ENCODE measurements at regions not wholly inside any gene's neighbourhood (a gene's known extent, or its start where the extent isn't known, plus 50 kb on each side); places are given as distances from the start of the nearest gene placed in this dataset.

- no peak overlapping the region for H3K4me2 ChIP-seq (ENCODE audit: low read depth, low read length, poor library complexity, severe bottlenecking)
- no peaks in the 10 kb centered on the region for H3K36me3 ChIP-seq (ENCODE audit: insufficient read depth, low read length)
- no peaks in the 10 kb centered on the region for H3K4me1 ChIP-seq (ENCODE audit: low read length)
- H3K9me2 ChIP-seq (replicated peaks; ENCODE audit: insufficient read depth, low read length) = no peaks in the 10 kb centered on the region
- DNase-seq = no peak
- no peaks in the 10 kb centered on the region for H3K27me3 ChIP-seq (ENCODE audit: low read length)
- H3K27ac ChIP-seq (ENCODE audit: low read length) = no peak overlapping the region
- H3K4me3 ChIP-seq (ENCODE audit: low read length) = no peak overlapping the region
- no peaks in the 10 kb centered on the region; the same call in 1 of the 2 replicates for H3K9me3 ChIP-seq (ENCODE audit: low read length)
- no peak overlapping the region for H2AFZ ChIP-seq (ENCODE audit: low read length)
- no peaks in the 10 kb centered on the region for H4K20me1 ChIP-seq (ENCODE audit: insufficient read depth, low read depth, low read length)
- H3K9ac ChIP-seq (ENCODE audit: low read length) = no peak overlapping the region
- H3K79me2 ChIP-seq (ENCODE audit: low read length) = no peaks in the 10 kb centered on the region
Observed at GRCh38 chr17:12438813-12439586, 226.7 kb upstream of the MYOCD start.

DNA sequence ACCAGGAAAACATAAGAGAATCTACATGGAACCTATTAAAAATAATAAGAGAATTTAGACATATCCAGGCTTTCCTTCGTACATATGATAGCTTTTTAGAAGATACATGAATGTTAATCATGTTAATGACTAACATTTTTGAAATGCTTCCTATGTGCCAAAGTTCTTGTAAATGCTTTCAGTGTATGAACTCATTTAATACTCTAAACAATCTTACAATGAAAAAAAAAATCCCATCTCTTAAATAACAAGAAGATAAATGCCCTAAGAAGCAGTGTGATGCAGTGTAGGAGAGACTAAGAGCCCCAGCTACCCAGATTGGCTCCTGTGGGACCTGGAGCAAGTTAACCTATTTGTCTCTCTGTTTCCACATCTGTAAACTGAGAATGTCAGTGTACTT, 220.4 kb upstream of the MYOCD start:
- DNase-seq = no peak
- Histone ChIP-seq H2AFZ (ENCODE audit: low read length) (no peak overlapping the region), H3K9me3 (ENCODE audit: low read length) (no peaks in the 10 kb centered on the region; the same call in 1 of the 2 replicates), H3K27me3 (ENCODE audit: low read length) (no peaks in the 10 kb centered on the region; the same call in 1 of the 2 replicates), H3K4me2 (ENCODE audit: low read depth, low read length, poor library complexity, severe bottlenecking) (no peak overlapping the region), H3K36me3 (ENCODE audit: insufficient read depth, low read length) (no peaks in the 10 kb centered on the region), H3K9ac (ENCODE audit: low read length) (no peak overlapping the region), H3K27ac (ENCODE audit: low read length) (no peak overlapping the region), H3K9me2 (replicated peaks; ENCODE audit: insufficient read depth, low read length) (no peaks in the 10 kb centered on the region), H3K79me2 (ENCODE audit: low read length) (no peaks in the 10 kb centered on the region), H4K20me1 (ENCODE audit: insufficient read depth, low read depth, low read length) (no peaks in the 10 kb centered on the region), H3K4me3 (ENCODE audit: low read length) (no peak overlapping the region), H3K4me1 (ENCODE audit: low read length) (no peaks in the 10 kb centered on the region)

DNA sequence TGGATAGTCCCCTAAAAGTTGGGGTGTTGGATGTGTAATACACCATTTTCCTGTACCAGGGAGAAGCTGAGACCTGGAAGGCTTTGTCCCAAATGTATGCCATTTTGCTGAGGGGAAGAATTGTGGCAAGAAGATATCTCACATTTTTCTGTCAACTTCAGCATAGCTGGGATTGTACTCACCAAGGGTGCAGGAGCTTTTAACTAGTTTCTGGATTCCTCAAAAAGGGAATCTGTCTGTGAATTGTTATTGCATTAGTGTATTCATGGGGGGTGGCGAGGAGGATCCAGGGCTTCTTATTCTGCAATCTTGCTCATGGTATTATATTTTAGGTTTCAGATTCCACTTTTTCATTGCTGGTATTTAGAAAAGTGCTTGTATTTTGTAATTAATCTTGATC, 208.2 kb upstream of the MYOCD start:
- Histone ChIP-seq H3K4me2 (ENCODE audit: low read depth, low read length, poor library complexity, severe bottlenecking) (no peak overlapping the region), H3K4me1 (ENCODE audit: low read length) (no peaks in the 10 kb centered on the region), H2AFZ (ENCODE audit: low read length) (no peak overlapping the region), H3K27ac (ENCODE audit: low read length) (no peak overlapping the region), H3K27me3 (ENCODE audit: low read length) (no peaks in the 10 kb centered on the region), H3K9me3 (ENCODE audit: low read length) (peaks cover 6% of the 10 kb centered on the region; the same call in 1 of the 2 replicates), H3K36me3 (ENCODE audit: insufficient read depth, low read length) (no peaks in the 10 kb centered on the region), H3K79me2 (ENCODE audit: low read length) (no peaks in the 10 kb centered on the region), H3K9me2 (replicated peaks; ENCODE audit: insufficient read depth, low read length) (no peaks in the 10 kb centered on the region), H4K20me1 (ENCODE audit: insufficient read depth, low read depth, low read length) (no peaks in the 10 kb centered on the region), H3K9ac (ENCODE audit: low read length) (no peak overlapping the region), H3K4me3 (ENCODE audit: low read length) (no peak overlapping the region)
- no peak for DNase-seq

DNA sequence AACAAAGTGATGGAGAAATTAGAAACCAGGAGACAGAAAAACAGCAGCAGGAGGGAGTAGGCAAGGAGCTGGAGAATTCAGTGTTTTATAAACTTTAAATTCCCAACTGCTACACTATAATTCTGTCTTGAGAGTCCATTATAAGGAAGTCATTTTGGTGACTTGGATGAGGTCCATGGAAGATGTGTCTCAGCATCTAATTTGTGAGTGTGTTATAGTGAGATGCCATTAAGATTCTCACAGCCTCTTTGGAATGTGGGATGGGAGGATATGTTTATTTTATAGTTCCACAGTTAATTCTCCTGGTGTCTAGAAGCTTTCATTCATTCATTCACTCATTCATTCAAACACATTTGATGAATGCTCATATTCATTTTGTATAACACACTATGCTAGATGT, 206.0 kb upstream of the MYOCD start:
- Histone ChIP-seq H2AFZ (ENCODE audit: low read length) (no peak overlapping the region), H3K79me2 (ENCODE audit: low read length) (no peaks in the 10 kb centered on the region), H3K9ac (ENCODE audit: low read length) (no peak overlapping the region), H3K9me2 (replicated peaks; ENCODE audit: insufficient read depth, low read length) (no peaks in the 10 kb centered on the region), H3K4me3 (ENCODE audit: low read length) (no peak overlapping the region), H3K4me2 (ENCODE audit: low read depth, low read length, poor library complexity, severe bottlenecking) (no peak overlapping the region), H3K27ac (ENCODE audit: low read length) (no peak overlapping the region), H3K27me3 (ENCODE audit: low read length) (no peaks in the 10 kb centered on the region), H3K36me3 (ENCODE audit: insufficient read depth, low read length) (no peaks in the 10 kb centered on the region), H3K9me3 (ENCODE audit: low read length) (peaks cover 6% of the 10 kb centered on the region; the same call in 1 of the 2 replicates), H4K20me1 (ENCODE audit: insufficient read depth, low read depth, low read length) (no peaks in the 10 kb centered on the region), H3K4me1 (ENCODE audit: low read length) (no peaks in the 10 kb centered on the region)
- DNase-seq = no peak

GRCh38 chr17:12463102-12463501, 202.6 kb upstream of the MYOCD start:
- no peaks in the 10 kb centered on the region for H3K79me2 ChIP-seq (ENCODE audit: low read length)
- H3K9me2 ChIP-seq (replicated peaks; ENCODE audit: insufficient read depth, low read length) = no peaks in the 10 kb centered on the region
- no peaks in the 10 kb centered on the region for H3K9me3 ChIP-seq (ENCODE audit: low read length)
- H3K4me1 ChIP-seq (ENCODE audit: low read length) = no peaks in the 10 kb centered on the region
- H3K4me3 ChIP-seq (ENCODE audit: low read length) = no peak overlapping the region
- no peaks in the 10 kb centered on the region for H4K20me1 ChIP-seq (ENCODE audit: insufficient read depth, low read depth, low read length)
- no peak overlapping the region for H2AFZ ChIP-seq (ENCODE audit: low read length)
- H3K9ac ChIP-seq (ENCODE audit: low read length) = no peak overlapping the region
- DNase-seq = no peak
- H3K4me2 ChIP-seq (ENCODE audit: low read depth, low read length, poor library complexity, severe bottlenecking) = no peak overlapping the region
- H3K27ac ChIP-seq (ENCODE audit: low read length) = no peak overlapping the region
- H3K27me3 ChIP-seq (ENCODE audit: low read length) = no peaks in the 10 kb centered on the region
- H3K36me3 ChIP-seq (ENCODE audit: insufficient read depth, low read length) = no peaks in the 10 kb centered on the region

DNA sequence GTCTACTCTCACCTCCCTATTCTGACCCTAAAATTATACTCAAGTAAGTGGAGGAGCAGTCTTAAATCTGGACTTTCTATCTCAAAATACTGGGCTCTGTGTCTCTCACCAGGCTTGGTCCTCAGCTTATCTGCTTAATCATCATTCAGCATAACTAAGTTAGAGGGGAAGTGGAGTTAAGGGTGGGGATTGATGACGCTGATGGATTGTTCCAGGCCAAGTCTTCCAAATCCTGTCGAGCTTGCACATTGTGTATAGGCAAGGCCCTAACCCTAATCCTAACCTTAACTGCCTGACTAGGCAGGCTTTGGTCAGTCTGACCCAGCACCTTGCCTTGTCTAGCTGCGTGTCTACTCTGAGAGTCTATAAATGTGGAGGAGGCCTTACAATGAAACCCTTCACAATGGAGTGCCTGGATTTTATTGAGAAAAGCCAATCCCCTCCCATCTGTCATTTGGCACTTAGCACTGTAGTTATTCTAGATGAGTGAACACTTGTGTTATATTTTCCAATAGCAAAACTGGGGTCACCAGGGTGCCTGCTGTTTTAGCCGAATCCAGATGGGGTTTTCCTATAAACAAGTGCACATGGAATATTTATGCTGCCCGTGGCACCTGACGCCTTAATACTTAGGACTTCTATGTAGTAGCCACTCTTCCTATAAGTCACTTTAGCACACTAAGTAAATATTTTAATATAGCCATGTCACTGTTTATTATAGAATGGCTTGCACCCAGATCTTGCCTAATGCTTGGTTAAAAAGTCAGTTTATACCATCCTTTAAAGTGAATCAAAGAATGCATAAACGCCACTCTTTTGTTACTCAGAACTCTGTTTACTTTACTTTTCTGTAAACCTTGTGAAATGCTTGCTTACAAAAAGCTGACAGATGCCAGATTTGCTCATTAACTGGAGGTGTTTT, 193.2 kb upstream of the MYOCD start:
- no peaks in the 10 kb centered on the region for H3K27me3 ChIP-seq (ENCODE audit: low read length)

GRCh38 chr17:12478311-12478710, 187.4 kb upstream of the MYOCD start:
- no peak for DNase-seq
- Histone ChIP-seq H3K4me2 (ENCODE audit: low read depth, low read length, poor library complexity, severe bottlenecking) (no peak overlapping the region), H3K36me3 (ENCODE audit: insufficient read depth, low read length) (no peaks in the 10 kb centered on the region)

More for the DNA sequence above, 193.2 kb upstream of the MYOCD start:
- H2AFZ ChIP-seq (ENCODE audit: low read length) = no peak overlapping the region
- no peaks in the 10 kb centered on the region for H3K79me2 ChIP-seq (ENCODE audit: low read length)
- H3K27ac ChIP-seq (ENCODE audit: low read length) = no peak overlapping the region
- no peaks in the 10 kb centered on the region for H3K4me1 ChIP-seq (ENCODE audit: low read length)
- H3K9me3 ChIP-seq (ENCODE audit: low read length) = no peaks in the 10 kb centered on the region
- H3K9me2 ChIP-seq (replicated peaks; ENCODE audit: insufficient read depth, low read length) = no peaks in the 10 kb centered on the region
- H3K36me3 ChIP-seq (ENCODE audit: insufficient read depth, low read length) = no peaks in the 10 kb centered on the region
- no peak overlapping the region for H3K4me2 ChIP-seq (ENCODE audit: low read depth, low read length, poor library complexity, severe bottlenecking)
- H4K20me1 ChIP-seq (ENCODE audit: insufficient read depth, low read depth, low read length) = no peaks in the 10 kb centered on the region
- no peak overlapping the region for H3K9ac ChIP-seq (ENCODE audit: low read length)
- no peak for DNase-seq
- no peak overlapping the region for H3K4me3 ChIP-seq (ENCODE audit: low read length)

GRCh38 chr17:12485361-12485906, 180.3 kb upstream of the MYOCD start:
- no peak overlapping the region for H3K4me2 ChIP-seq (ENCODE audit: low read depth, low read length, poor library complexity, severe bottlenecking)
- no peak overlapping the region for H3K4me3 ChIP-seq (ENCODE audit: low read length)
- H3K27me3 ChIP-seq (ENCODE audit: low read length) = no peaks in the 10 kb centered on the region
- H3K9me3 ChIP-seq (ENCODE audit: low read length) = no peaks in the 10 kb centered on the region
- H2AFZ ChIP-seq (ENCODE audit: low read length) = no peak overlapping the region
- no peaks in the 10 kb centered on the region for H3K9me2 ChIP-seq (replicated peaks; ENCODE audit: insufficient read depth, low read length)
- H3K9ac ChIP-seq (ENCODE audit: low read length) = no peak overlapping the region
- no peak overlapping the region for H3K27ac ChIP-seq (ENCODE audit: low read length)
- no peaks in the 10 kb centered on the region for H4K20me1 ChIP-seq (ENCODE audit: insufficient read depth, low read depth, low read length)
- no peaks in the 10 kb centered on the region for H3K36me3 ChIP-seq (ENCODE audit: insufficient read depth, low read length)
- no peaks in the 10 kb centered on the region for H3K4me1 ChIP-seq (ENCODE audit: low read length)
- H3K79me2 ChIP-seq (ENCODE audit: low read length) = no peaks in the 10 kb centered on the region
- no peak for DNase-seq

More at GRCh38 chr17:12478311-12478710, 187.4 kb upstream of the MYOCD start:
- no peaks in the 10 kb centered on the region for H3K79me2 ChIP-seq (ENCODE audit: low read length)
- H3K27me3 ChIP-seq (ENCODE audit: low read length) = no peaks in the 10 kb centered on the region
- no peaks in the 10 kb centered on the region for H4K20me1 ChIP-seq (ENCODE audit: insufficient read depth, low read depth, low read length)
- H3K9ac ChIP-seq (ENCODE audit: low read length) = no peak overlapping the region
- no peak overlapping the region for H3K27ac ChIP-seq (ENCODE audit: low read length)
- no peaks in the 10 kb centered on the region for H3K4me1 ChIP-seq (ENCODE audit: low read length)
- no peak overlapping the region for H2AFZ ChIP-seq (ENCODE audit: low read length)
- H3K9me3 ChIP-seq (ENCODE audit: low read length) = no peaks in the 10 kb centered on the region
- H3K9me2 ChIP-seq (replicated peaks; ENCODE audit: insufficient read depth, low read length) = no peaks in the 10 kb centered on the region
- H3K4me3 ChIP-seq (ENCODE audit: low read length) = no peak overlapping the region

Data from Karpas-422 (cell line).